HCT116 (cell line): ENCODE measurements at regions not wholly inside any gene's neighbourhood (a gene's known extent, or its start where the extent isn't known, plus 50 kb on each side); places are given as distances from the start of the nearest gene placed in this dataset.

Experiments used
- ATAC-seq: fragments of 200-7000 bp; cut with Tn5 transposase; 2 replicates; pipeline ENCODE4 v1.9.1; 2020; ENCODE audit warnings: mild to moderate bottlenecking, moderate library complexity
- BruUV-seq: library from RNA; stranded (reverse); fragments of 400-500 nt; replicated peaks from 2 replicates; lab custom pipeline; 2021; lab: Mats Ljungman, UMichigan
- CTCF ChIA-PET: fragments of 300-600 bp; sonication (Branson Sonifier 250); formaldehyde crosslinking; loops from one replicate; lab custom pipeline; 2021; ENCODE audit warnings: antibody characterized with exemption; lab: Charles Lee
- POLR2A ChIA-PET: fragments of 300-600, 350-600 bp; sonication (Branson Sonifier 250); formaldehyde crosslinking; loops from one replicate; lab custom pipeline; 2021; ENCODE audit warnings: antibody characterized with exemption; lab: Charles Lee
- RAD21 ChIA-PET, 2 experiments: fragments of 300-600 bp; sonication (Branson Sonifier 250); formaldehyde crosslinking; loops; one replicate each; lab custom pipeline; 2023; ENCODE audit warnings: low total read pairs in 2 of 2; ENCODE audit not compliant: uncharacterized antibody in 2 of 2, unreplicated experiment in 2 of 2, low non-redundant PET in 1 of 2; lab: Charles Lee
- DNase-seq: peaks from one replicate; pipeline ENCODE4 v3.0.0-alpha.2; 2010; ENCODE audit warnings: low read depth, low spot score
- H2AFZ ChIP-seq: fragments of 200-600 bp; shearing (Covaris generic), sonication (generic); 2 replicates; pipeline ENCODE4 v1.6.1; 2017; ENCODE audit warnings: low read depth, mixed run types, mixed read lengths, antibody characterized with exemption, low read length; ENCODE audit not compliant: poor library complexity, severe bottlenecking
- H3K27ac ChIP-seq: 2 replicates; pipeline ENCODE4 v1.5.1; 2012; ENCODE audit warnings: low read depth, low read length
- H3K27me3 ChIP-seq: fragments of 200-600 bp; sonication (generic); 2 replicates; pipeline ENCODE4 v1.6.1; 2016; ENCODE audit warnings: mixed run types, low read length, mixed read lengths; ENCODE audit not compliant: insufficient read depth
- H3K36me3 ChIP-seq, 2 experiments: fragments of 200-500 bp in 1 of 2; fragments of 200-600 bp in 1 of 2; sonication (Bioruptor generic) in 1 of 2; sonication (generic) in 1 of 2; 2 replicates each; pipeline versions ENCODE4 v1.5.1 to v1.6.1; 2014 to 2016; ENCODE audit warnings: low read length in 2 of 2, inconsistent platforms in 1 of 2, mixed read lengths in 1 of 2, mixed run types in 1 of 2; ENCODE audit not compliant: insufficient read depth in 2 of 2, control insufficient read depth in 1 of 2
- H3K4me1 ChIP-seq, 2 experiments: fragments of 200-600 bp in 1 of 2; sonication (generic) in 1 of 2; 2 replicates each; pipeline versions ENCODE4 v1.5.1 to v1.6.1; 2012 to 2017; ENCODE audit warnings: low read length in 2 of 2, inconsistent platforms in 1 of 2, mild to moderate bottlenecking in 1 of 2, mixed read lengths in 1 of 2, mixed run types in 1 of 2, moderate library complexity in 1 of 2; ENCODE audit not compliant: insufficient read depth in 2 of 2, control insufficient read depth in 1 of 2
- H3K4me2 ChIP-seq: fragments of 200-600 bp; sonication (generic); 2 replicates; pipeline ENCODE4 v1.6.1; 2017; ENCODE audit warnings: mixed run types, low read length, mixed read lengths
- H3K4me3 ChIP-seq, 2 experiments: fragments of 200-600 bp in 1 of 2; sonication (generic) in 1 of 2; replicated peaks in 1 of 2; 2 replicates each; pipeline ENCODE4 v1.5.1; 2011 to 2016; ENCODE audit warnings: low read length in 2 of 2, control low read depth in 1 of 2, low read depth in 1 of 2, mild to moderate bottlenecking in 1 of 2, mixed read lengths in 1 of 2, mixed run types in 1 of 2
- H3K79me2 ChIP-seq: fragments of 200-600 bp; sonication (generic); 2 replicates; pipeline ENCODE4 v1.6.1; 2017; ENCODE audit warnings: mild to moderate bottlenecking, mixed run types, low read length, moderate library complexity, mixed read lengths; ENCODE audit not compliant: insufficient read depth
- H3K9ac ChIP-seq: fragments of 200-600 bp; sonication (generic); 2 replicates; pipeline ENCODE4 v1.6.1; 2016; ENCODE audit warnings: low read length, mixed read lengths
- H3K9me2 ChIP-seq: fragments of 200-600 bp; sonication (generic), shearing (Covaris generic); 2 replicates; pipeline ENCODE4 v1.6.1; 2017; ENCODE audit warnings: mixed run types, mild to moderate bottlenecking, moderate library complexity; ENCODE audit not compliant: insufficient read depth
- H3K9me3 ChIP-seq, 2 experiments: fragments of 200-500 bp in 1 of 2; fragments of 200-600 bp in 1 of 2; sonication (Bioruptor generic) in 1 of 2; sonication (generic) in 1 of 2; 2 replicates each; pipeline ENCODE4 v1.6.1; 2014 to 2017; ENCODE audit warnings: low read length in 2 of 2, mixed read lengths in 2 of 2, inconsistent platforms in 1 of 2, low read depth in 1 of 2, mild to moderate bottlenecking in 1 of 2, mixed run types in 1 of 2, moderate library complexity in 1 of 2; ENCODE audit not compliant: control insufficient read depth in 1 of 2, insufficient read depth in 1 of 2
- H4K20me1 ChIP-seq: fragments of 200-600 bp; sonication (generic), shearing (Covaris generic); 2 replicates; pipeline ENCODE4 v1.6.1; 2017; ENCODE audit warnings: mixed run types, mild to moderate bottlenecking, moderate library complexity; ENCODE audit not compliant: insufficient read depth
- CEBPB ChIP-seq: IDR thresholded peaks from 2 replicates; pipeline ENCODE4 v1.6.1; 2012; ENCODE audit warnings: low read depth
- EGR1 ChIP-seq: IDR thresholded peaks from 2 replicates; pipeline ENCODE4 v1.6.1; 2012; ENCODE audit warnings: low read depth
- ELF1 ChIP-seq: IDR thresholded peaks from 2 replicates; pipeline ENCODE4 v1.6.1; 2012; ENCODE audit warnings: low read depth, borderline replicate concordance
- EZH2phosphoT487 ChIP-seq: fragments of 200-600 bp; IDR thresholded peaks from 2 replicates; pipeline ENCODE4 v1.6.1; 2018; ENCODE audit warnings: antibody characterized with exemption, borderline replicate concordance
- POLR2A ChIP-seq: IDR thresholded peaks from 2 replicates; pipeline ENCODE4 v1.7.0; 2011; ENCODE audit warnings: borderline replicate concordance; ENCODE audit not compliant: insufficient read depth, insufficient read length; ENCODE audit errors: extremely low read depth
- POLR2AphosphoS5 ChIP-seq: IDR thresholded peaks from 2 replicates; pipeline ENCODE4 v1.6.1; 2011; ENCODE audit warnings: mild to moderate bottlenecking, low read depth, low read length, moderate library complexity
- RAD21 ChIP-seq: IDR thresholded peaks from 2 replicates; pipeline ENCODE4 v1.6.1; 2012; ENCODE audit warnings: low read depth, mild to moderate bottlenecking
- SP1 ChIP-seq: IDR thresholded peaks from 2 replicates; pipeline ENCODE4 v1.6.1; 2012; ENCODE audit warnings: low read depth
- SRF ChIP-seq: IDR thresholded peaks from 2 replicates; pipeline ENCODE4 v1.6.1; 2012; ENCODE audit warnings: low read depth
- TCF7L2 ChIP-seq: IDR thresholded peaks from 2 replicates; pipeline ENCODE4 v1.7.0; 2011; ENCODE audit warnings: borderline replicate concordance, inconsistent platforms; ENCODE audit not compliant: insufficient read depth, insufficient read length; ENCODE audit errors: extremely low read depth
- YY1 ChIP-seq: IDR thresholded peaks from 2 replicates; pipeline ENCODE4 v1.6.1; 2011; ENCODE audit warnings: low read length, low read depth, moderate library complexity, mild to moderate bottlenecking; ENCODE audit not compliant: insufficient replicate concordance; ENCODE audit errors: extremely low read depth
- ZFX ChIP-seq: fragments of 450-650 bp; IDR thresholded peaks from 2 replicates; pipeline ENCODE4 v1.6.1; 2017
- ZNF274 ChIP-seq: fragments of 200-500 bp; sonication (Bioruptor generic); IDR thresholded peaks from 2 replicates; pipeline ENCODE4 v1.6.1; 2014; ENCODE audit warnings: mild to moderate bottlenecking, low read depth, low read length, inconsistent platforms
- intact Hi-C: fragments of 100-400 bp; cut with micrococcal nuclease; formaldehyde crosslinking; loops from 2 replicates; pipeline ENCODE4 v1.10.0; 2022
- TF ChIP-seq, protein P1 (sequence below): IDR thresholded peaks from 2 replicates; pipeline ENCODE4 v1.6.1; 2012
- TF ChIP-seq, protein P2 (sequence below), 3 experiments: fragments of 200-600 bp in 1 of 3; sonication (generic) in 1 of 3; IDR thresholded peaks in 2 of 3; conservative IDR thresholded peaks in 1 of 3; 2 replicates each; pipeline ENCODE4 v1.5.1; 2012 to 2017; ENCODE audit warnings: low read depth in 2 of 3, low read length in 2 of 3, antibody characterized with exemption in 1 of 3, borderline replicate concordance in 1 of 3, control low read depth in 1 of 3, mild to moderate bottlenecking in 1 of 3, mixed read lengths in 1 of 3, mixed run types in 1 of 3, moderate library complexity in 1 of 3; ENCODE audit not compliant: insufficient read depth in 1 of 3

DNA sequence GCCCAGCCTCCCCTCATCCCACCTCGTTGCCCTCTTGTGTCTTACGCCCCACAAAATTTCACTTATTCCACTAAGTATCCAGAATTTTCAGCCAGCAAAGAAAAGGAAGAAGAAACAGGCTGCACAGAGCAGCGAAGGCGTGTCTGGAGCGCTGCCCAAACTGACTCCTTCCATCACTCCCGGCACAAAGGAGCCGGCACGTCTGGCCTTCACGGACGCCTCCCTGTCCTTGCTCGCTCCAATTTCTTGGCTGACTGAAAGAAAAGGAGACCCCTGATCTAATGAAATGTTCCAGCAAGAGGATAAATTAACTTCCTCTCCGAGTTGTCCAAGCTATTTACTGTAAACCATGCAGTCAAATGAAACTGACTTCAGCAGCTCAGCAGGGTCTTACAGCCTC is 152.3 kb upstream of the CDH4 start:
- RAD21 ChIA-PET: no interaction called here
- Histone ChIP-seq H3K27me3 (no peaks in the 10 kb centered on the region), H3K27ac (no peak overlapping the region), H2AFZ (no peak overlapping the region), H4K20me1 (no peaks in the 10 kb centered on the region)
- no peak for TF ChIP-seq YY1
- no peak for TF ChIP-seq CEBPB
- TF ChIP-seq ELF1: no peak
- no peak for TF ChIP-seq POLR2A
- no peak for TF ChIP-seq POLR2AphosphoS5
- TF ChIP-seq RAD21: no peak
- TF ChIP-seq SP1: no peak
- no peak for TF ChIP-seq EZH2phosphoT487
- TF ChIP-seq, protein P1, sequence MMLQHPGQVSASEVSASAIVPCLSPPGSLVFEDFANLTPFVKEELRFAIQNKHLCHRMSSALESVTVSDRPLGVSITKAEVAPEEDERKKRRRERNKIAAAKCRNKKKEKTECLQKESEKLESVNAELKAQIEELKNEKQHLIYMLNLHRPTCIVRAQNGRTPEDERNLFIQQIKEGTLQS: no peak
- no peak for TF ChIP-seq SRF
- TF ChIP-seq EGR1: no peak
- TF ChIP-seq ZFX: no peak
- no peak for TF ChIP-seq ZNF274
- TF ChIP-seq, all 23 proteins: peak for 0
- H3K9ac ChIP-seq: no peak overlapping the region
- no TSS peak for BruUV-seq
- POLR2A ChIA-PET: no interaction called here
- DNase-seq: no peak
- CTCF ChIA-PET: no interaction called here
- H3K36me3 ChIP-seq: no peaks in the 10 kb centered on the region
- peaks cover 14 to 18% of the 10 kb centered on the region in 2 experiments; a peak in 2 of 4 replicates for H3K9me3 ChIP-seq
- intact Hi-C loops: no loop called here
- no peaks in the 10 kb centered on the region for H3K79me2 ChIP-seq
- ATAC-seq: no peak
- H3K4me1 ChIP-seq: no peaks in the 10 kb centered on the region
- H3K4me3 ChIP-seq: no peak overlapping the region
- H3K4me2 ChIP-seq: no peak overlapping the region
- H3K9me2 ChIP-seq: no peaks in the 10 kb centered on the region

DNA sequence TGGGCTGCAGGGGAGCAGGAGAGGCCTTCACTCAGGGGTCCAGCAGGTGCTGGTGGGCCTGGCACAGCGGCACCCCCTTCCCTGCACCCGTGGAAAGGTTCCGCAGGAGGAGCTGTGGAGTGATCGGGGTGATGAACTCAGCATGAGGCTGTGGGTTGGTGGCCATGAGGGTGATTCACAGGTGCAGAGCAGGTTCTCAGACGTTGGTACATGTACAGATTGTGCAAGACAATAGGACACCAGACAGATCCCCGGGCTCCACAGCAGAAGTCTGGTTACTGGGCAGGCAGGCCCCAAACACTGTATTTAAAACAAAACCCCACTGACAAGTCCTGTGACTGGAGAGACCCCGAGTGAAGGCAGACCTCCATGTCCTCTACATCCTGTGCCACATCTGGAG is 151.6 kb upstream of the CDH4 start:
- intact Hi-C loops: no loop called here
- BruUV-seq: no TSS peak
- Histone ChIP-seq H3K4me1 (no peaks in the 10 kb centered on the region), H2AFZ (no peak overlapping the region), H3K9me2 (no peaks in the 10 kb centered on the region), H3K27me3 (no peaks in the 10 kb centered on the region), H3K9me3 (peaks cover 18 to 20% of the 10 kb centered on the region in 2 experiments; a peak in 2 of 4 replicates), H3K27ac (no peak overlapping the region), H4K20me1 (no peaks in the 10 kb centered on the region), H3K79me2 (no peaks in the 10 kb centered on the region), H3K36me3 (no peaks in the 10 kb centered on the region), H3K4me3 (no peak overlapping the region), H3K9ac (no peak overlapping the region), H3K4me2 (no peak overlapping the region)
- ATAC-seq (no peak), DNase-seq (no peak)
- POLR2A ChIA-PET: no interaction called here
- RAD21 ChIA-PET: no interaction called here
- CTCF ChIA-PET: no interaction called here
- TF ChIP-seq SRF (no peak), RAD21 (no peak), EGR1 (no peak), ELF1 (no peak), POLR2A (no peak), YY1 (no peak), TCF7L2 (no peak)
- TF ChIP-seq, protein P1: no peak
- TF ChIP-seq, protein P2, sequence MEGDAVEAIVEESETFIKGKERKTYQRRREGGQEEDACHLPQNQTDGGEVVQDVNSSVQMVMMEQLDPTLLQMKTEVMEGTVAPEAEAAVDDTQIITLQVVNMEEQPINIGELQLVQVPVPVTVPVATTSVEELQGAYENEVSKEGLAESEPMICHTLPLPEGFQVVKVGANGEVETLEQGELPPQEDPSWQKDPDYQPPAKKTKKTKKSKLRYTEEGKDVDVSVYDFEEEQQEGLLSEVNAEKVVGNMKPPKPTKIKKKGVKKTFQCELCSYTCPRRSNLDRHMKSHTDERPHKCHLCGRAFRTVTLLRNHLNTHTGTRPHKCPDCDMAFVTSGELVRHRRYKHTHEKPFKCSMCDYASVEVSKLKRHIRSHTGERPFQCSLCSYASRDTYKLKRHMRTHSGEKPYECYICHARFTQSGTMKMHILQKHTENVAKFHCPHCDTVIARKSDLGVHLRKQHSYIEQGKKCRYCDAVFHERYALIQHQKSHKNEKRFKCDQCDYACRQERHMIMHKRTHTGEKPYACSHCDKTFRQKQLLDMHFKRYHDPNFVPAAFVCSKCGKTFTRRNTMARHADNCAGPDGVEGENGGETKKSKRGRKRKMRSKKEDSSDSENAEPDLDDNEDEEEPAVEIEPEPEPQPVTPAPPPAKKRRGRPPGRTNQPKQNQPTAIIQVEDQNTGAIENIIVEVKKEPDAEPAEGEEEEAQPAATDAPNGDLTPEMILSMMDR (IDR thresholded peaks at IDR 0.05 in 2 of 3, conservative IDR thresholded peaks at IDR 0.05 in 1 of 3; ENCODE audit: borderline replicate concordance in 1 of 3, insufficient read depth in 1 of 3, low read depth in 2 of 3, low read length in 2 of 3): no peak
